ENCODE measurements at regions not wholly inside any gene's neighbourhood (a gene's known extent, or its start where the extent isn't known, plus 50 kb on each side); places are given as distances from the start of the nearest gene placed in this dataset.

- DNase-seq (ENCODE audit: low read depth, low spot score), result no peak
- no peak overlapping the region for H3K27ac ChIP-seq
- H3K4me3 ChIP-seq, result no peak overlapping the region
- H3K9ac ChIP-seq (ENCODE audit: insufficient read length), result no peak overlapping the region
- no peaks in the 10 kb centered on the region for H3K9me3 ChIP-seq (ENCODE audit: low read depth, low read length)
- H3K36me3 ChIP-seq (ENCODE audit: insufficient read depth, low read length), result no peaks in the 10 kb centered on the region
- no peak for TF ChIP-seq POLR2AphosphoS5 (IDR thresholded peaks at IDR 0.05; ENCODE audit: borderline replicate concordance, low read depth, low read length)
- TF ChIP-seq FOXP2 (optimal IDR thresholded peaks at IDR 0.05; ENCODE audit: control extremely low read depth, extremely low read length, insufficient read depth), result no peak
- no peak for TF ChIP-seq EZH2 (IDR thresholded peaks at IDR 0.05)
These were observed 142.8 kb downstream of the KLF5 start for GRCh38 chr13:73201626-73202025.

- no peaks in the 10 kb centered on the region for H3K36me3 ChIP-seq (ENCODE audit: insufficient read depth, low read length)
- no peak overlapping the region for H3K27ac ChIP-seq
- H3K9me3 ChIP-seq (ENCODE audit: low read depth, low read length), result no peaks in the 10 kb centered on the region
- DNase-seq (ENCODE audit: low read depth, low spot score), result no peak
- no peak overlapping the region for H3K4me3 ChIP-seq
- no peak for TF ChIP-seq EZH2 (IDR thresholded peaks at IDR 0.05)
- TF ChIP-seq FOXP2 (optimal IDR thresholded peaks at IDR 0.05; ENCODE audit: control extremely low read depth, extremely low read length, insufficient read depth), result no peak
- no peak for TF ChIP-seq POLR2AphosphoS5 (IDR thresholded peaks at IDR 0.05; ENCODE audit: borderline replicate concordance, low read depth, low read length)
- no peak overlapping the region for H3K9ac ChIP-seq (ENCODE audit: insufficient read length)
These were observed 140.2 kb downstream of the KLF5 start for GRCh38 chr13:73198991-73199411.

- no peak overlapping the region for H3K27ac ChIP-seq
- no peak overlapping the region for H3K9ac ChIP-seq (ENCODE audit: insufficient read length)
- H3K4me3 ChIP-seq, result no peak overlapping the region
- no peak for DNase-seq (ENCODE audit: low read depth, low spot score)
- H3K36me3 ChIP-seq (ENCODE audit: insufficient read depth, low read length), result no peaks in the 10 kb centered on the region
- TF ChIP-seq POLR2AphosphoS5 (IDR thresholded peaks at IDR 0.05; ENCODE audit: borderline replicate concordance, low read depth, low read length) (no peak), FOXP2 (optimal IDR thresholded peaks at IDR 0.05; ENCODE audit: control extremely low read depth, extremely low read length, insufficient read depth) (no peak), EZH2 (IDR thresholded peaks at IDR 0.05) (no peak)
- no peaks in the 10 kb centered on the region for H3K9me3 ChIP-seq (ENCODE audit: low read depth, low read length)
These were observed 136.3 kb downstream of the KLF5 start for GRCh38 chr13:73195091-73195490.

- Histone ChIP-seq H3K9me3 (ENCODE audit: low read depth, low read length) (no peaks in the 10 kb centered on the region), H3K9ac (ENCODE audit: insufficient read length) (no peak overlapping the region), H3K4me3 (no peak overlapping the region), H3K27ac (no peak overlapping the region), H3K36me3 (ENCODE audit: insufficient read depth, low read length) (no peaks in the 10 kb centered on the region)
- TF ChIP-seq POLR2AphosphoS5 (IDR thresholded peaks at IDR 0.05; ENCODE audit: borderline replicate concordance, low read depth, low read length) (no peak), FOXP2 (optimal IDR thresholded peaks at IDR 0.05; ENCODE audit: control extremely low read depth, extremely low read length, insufficient read depth) (no peak), EZH2 (IDR thresholded peaks at IDR 0.05) (no peak)
- DNase-seq (ENCODE audit: low read depth, low spot score), result no peak
These were observed 135.5 kb downstream of the KLF5 start for GRCh38 chr13:73194310-73194709.

GRCh38 chr13:73193554-73193953 is 134.7 kb downstream of the KLF5 start:
- TF ChIP-seq POLR2AphosphoS5 (IDR thresholded peaks at IDR 0.05; ENCODE audit: borderline replicate concordance, low read depth, low read length), result no peak
- no peak for TF ChIP-seq FOXP2 (optimal IDR thresholded peaks at IDR 0.05; ENCODE audit: control extremely low read depth, extremely low read length, insufficient read depth)
- no peak for TF ChIP-seq EZH2 (IDR thresholded peaks at IDR 0.05)
- Histone ChIP-seq H3K4me3 (no peak overlapping the region), H3K9me3 (ENCODE audit: low read depth, low read length) (no peaks in the 10 kb centered on the region), H3K36me3 (ENCODE audit: insufficient read depth, low read length) (no peaks in the 10 kb centered on the region), H3K9ac (ENCODE audit: insufficient read length) (no peak overlapping the region), H3K27ac (no peak overlapping the region)
- no peak for DNase-seq (ENCODE audit: low read depth, low spot score)

- Histone ChIP-seq H3K27ac (no peak overlapping the region), H3K36me3 (ENCODE audit: insufficient read depth, low read length) (no peaks in the 10 kb centered on the region), H3K9ac (ENCODE audit: insufficient read length) (no peak overlapping the region), H3K4me3 (no peak overlapping the region), H3K9me3 (ENCODE audit: low read depth, low read length) (no peaks in the 10 kb centered on the region)
- no peak for DNase-seq (ENCODE audit: low read depth, low spot score)
- no peak for TF ChIP-seq POLR2AphosphoS5 (IDR thresholded peaks at IDR 0.05; ENCODE audit: borderline replicate concordance, low read depth, low read length)
- TF ChIP-seq FOXP2 (optimal IDR thresholded peaks at IDR 0.05; ENCODE audit: control extremely low read depth, extremely low read length, insufficient read depth), result no peak
- TF ChIP-seq EZH2 (IDR thresholded peaks at IDR 0.05), result no peak
These were observed 131.7 kb downstream of the KLF5 start for GRCh38 chr13:73190477-73190876.

- no peaks in the 10 kb centered on the region for H3K36me3 ChIP-seq (ENCODE audit: insufficient read depth, low read length)
- no peak for TF ChIP-seq POLR2AphosphoS5 (IDR thresholded peaks at IDR 0.05; ENCODE audit: borderline replicate concordance, low read depth, low read length)
- no peak for TF ChIP-seq FOXP2 (optimal IDR thresholded peaks at IDR 0.05; ENCODE audit: control extremely low read depth, extremely low read length, insufficient read depth)
- TF ChIP-seq EZH2 (IDR thresholded peaks at IDR 0.05), result no peak
- H3K9me3 ChIP-seq (ENCODE audit: low read depth, low read length), result no peaks in the 10 kb centered on the region
- no peak overlapping the region for H3K27ac ChIP-seq
- H3K4me3 ChIP-seq, result no peak overlapping the region
- H3K9ac ChIP-seq (ENCODE audit: insufficient read length), result no peak overlapping the region
- DNase-seq (ENCODE audit: low read depth, low spot score), result no peak
These were observed 131.0 kb downstream of the KLF5 start for GRCh38 chr13:73189776-73190175.

- Histone ChIP-seq H3K9me3 (ENCODE audit: low read depth, low read length) (no peaks in the 10 kb centered on the region), H3K27ac (no peak overlapping the region), H3K36me3 (ENCODE audit: insufficient read depth, low read length) (no peaks in the 10 kb centered on the region), H3K9ac (ENCODE audit: insufficient read length) (no peak overlapping the region), H3K4me3 (no peak overlapping the region)
- no peak for TF ChIP-seq FOXP2 (optimal IDR thresholded peaks at IDR 0.05; ENCODE audit: control extremely low read depth, extremely low read length, insufficient read depth)
- no peak for TF ChIP-seq EZH2 (IDR thresholded peaks at IDR 0.05)
- TF ChIP-seq POLR2AphosphoS5 (IDR thresholded peaks at IDR 0.05; ENCODE audit: borderline replicate concordance, low read depth, low read length), result no peak
- no peak for DNase-seq (ENCODE audit: low read depth, low spot score)
These were observed 130.6 kb downstream of the KLF5 start for GRCh38 chr13:73189362-73189761.

- DNase-seq (ENCODE audit: low read depth, low spot score), result no peak
- no peak overlapping the region for H3K9ac ChIP-seq (ENCODE audit: insufficient read length)
- TF ChIP-seq FOXP2 (optimal IDR thresholded peaks at IDR 0.05; ENCODE audit: control extremely low read depth, extremely low read length, insufficient read depth) (no peak), POLR2AphosphoS5 (IDR thresholded peaks at IDR 0.05; ENCODE audit: borderline replicate concordance, low read depth, low read length) (no peak), EZH2 (IDR thresholded peaks at IDR 0.05) (no peak)
- no peaks in the 10 kb centered on the region for H3K9me3 ChIP-seq (ENCODE audit: low read depth, low read length)
- H3K36me3 ChIP-seq (ENCODE audit: insufficient read depth, low read length), result no peaks in the 10 kb centered on the region
- no peak overlapping the region for H3K4me3 ChIP-seq
- no peak overlapping the region for H3K27ac ChIP-seq
These were observed 128.3 kb downstream of the KLF5 start for GRCh38 chr13:73187106-73187505.

All from SK-N-MC (cell line).